ENCODE measurements at regions not wholly inside any gene's neighbourhood (a gene's known extent, or its start where the extent isn't known, plus 50 kb on each side); places are given as distances from the start of the nearest gene placed in this dataset.

DNA sequence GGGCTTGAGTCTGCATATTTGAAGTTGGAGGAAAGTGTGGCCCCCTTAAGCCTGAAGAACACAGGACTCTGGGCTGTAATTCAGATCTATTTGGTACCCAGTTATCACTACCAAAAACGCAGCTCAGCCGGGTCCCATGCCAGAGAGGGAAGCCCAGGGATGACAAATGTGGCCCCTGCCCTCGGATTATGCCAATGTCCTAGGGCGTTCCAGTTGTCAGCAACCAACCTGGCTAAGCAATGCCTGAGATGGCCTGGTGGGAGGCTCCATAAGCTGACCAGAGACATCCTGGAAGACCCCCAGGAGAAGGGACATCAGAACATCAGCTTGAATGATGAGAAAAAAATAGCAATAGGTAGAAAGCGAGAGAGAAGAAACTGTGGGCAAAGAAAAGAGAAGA is 79.6 kb upstream of the UQCRFS1 start:
- TF ChIP-seq, protein P1, sequence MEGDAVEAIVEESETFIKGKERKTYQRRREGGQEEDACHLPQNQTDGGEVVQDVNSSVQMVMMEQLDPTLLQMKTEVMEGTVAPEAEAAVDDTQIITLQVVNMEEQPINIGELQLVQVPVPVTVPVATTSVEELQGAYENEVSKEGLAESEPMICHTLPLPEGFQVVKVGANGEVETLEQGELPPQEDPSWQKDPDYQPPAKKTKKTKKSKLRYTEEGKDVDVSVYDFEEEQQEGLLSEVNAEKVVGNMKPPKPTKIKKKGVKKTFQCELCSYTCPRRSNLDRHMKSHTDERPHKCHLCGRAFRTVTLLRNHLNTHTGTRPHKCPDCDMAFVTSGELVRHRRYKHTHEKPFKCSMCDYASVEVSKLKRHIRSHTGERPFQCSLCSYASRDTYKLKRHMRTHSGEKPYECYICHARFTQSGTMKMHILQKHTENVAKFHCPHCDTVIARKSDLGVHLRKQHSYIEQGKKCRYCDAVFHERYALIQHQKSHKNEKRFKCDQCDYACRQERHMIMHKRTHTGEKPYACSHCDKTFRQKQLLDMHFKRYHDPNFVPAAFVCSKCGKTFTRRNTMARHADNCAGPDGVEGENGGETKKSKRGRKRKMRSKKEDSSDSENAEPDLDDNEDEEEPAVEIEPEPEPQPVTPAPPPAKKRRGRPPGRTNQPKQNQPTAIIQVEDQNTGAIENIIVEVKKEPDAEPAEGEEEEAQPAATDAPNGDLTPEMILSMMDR (IDR thresholded peaks at IDR 0.05) = no peak
- TF ChIP-seq POLR2A (IDR thresholded peaks at IDR 0.05) = no peak
